GM18508 (cell line): ENCODE measurements at regions not wholly inside any gene's neighbourhood (a gene's known extent, or its start where the extent isn't known, plus 50 kb on each side); places are given as distances from the start of the nearest gene placed in this dataset.

Experiments
- ATAC-seq: cut with Tn5 transposase; IDR thresholded peaks from one replicate; pipeline ENCODE4 v1.9.1; 2021; ENCODE audit warnings: moderate number of reproducible peaks; ENCODE audit not compliant: insufficient read depth, unreplicated experiment

DNA sequence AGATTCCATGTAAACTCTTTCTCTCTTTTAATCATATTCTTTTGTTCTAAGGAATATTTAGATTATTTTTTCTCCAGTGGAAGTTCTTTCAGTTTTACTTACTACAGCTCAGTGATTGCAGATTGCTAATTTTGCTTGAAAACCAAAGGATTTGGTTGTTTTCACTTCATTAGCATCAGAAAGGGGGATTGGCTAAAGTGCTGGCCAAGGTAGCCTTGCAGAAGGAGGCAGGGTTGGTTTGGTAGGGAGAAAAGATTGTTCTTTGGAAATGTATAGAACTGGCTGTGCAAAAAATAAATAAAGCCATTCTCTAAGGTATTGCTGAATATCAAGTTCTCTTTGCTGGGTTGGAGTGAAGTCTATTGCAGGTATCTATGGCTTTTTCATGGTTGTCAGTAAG, 92.6 kb downstream of the FAT3 start:
- no peak for ATAC-seq

GRCh38 chr11:92317721-92318120, 93.1 kb downstream of the FAT3 start:
- no peak for ATAC-seq

GRCh38 chr11:92322225-92322624, 97.6 kb downstream of the FAT3 start:
- ATAC-seq = no peak

GRCh38 chr11:92324890-92325289, 100.3 kb downstream of the FAT3 start:
- no peak for ATAC-seq

DNA sequence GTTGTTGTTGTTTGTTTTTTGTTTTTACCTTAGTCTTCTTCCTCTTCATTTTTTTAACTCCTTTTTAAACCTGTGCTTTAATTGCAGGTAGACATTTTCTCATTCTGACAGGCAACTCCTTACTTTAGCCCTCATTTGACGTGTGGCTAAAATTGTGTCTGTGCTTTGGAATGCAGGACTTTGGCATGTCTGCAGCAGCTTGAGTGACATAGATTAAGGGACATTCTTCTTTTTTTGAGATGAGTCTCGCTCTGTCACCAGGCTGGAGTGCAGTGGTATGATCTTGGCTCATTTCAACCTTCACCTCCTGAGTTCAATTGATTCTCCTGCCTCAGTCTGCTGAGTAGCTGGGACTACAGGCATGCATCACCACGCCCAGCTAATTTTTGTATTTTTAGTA, 100.8 kb downstream of the FAT3 start:
- no peak for ATAC-seq

GRCh38 chr11:92329137-92329536, 104.5 kb downstream of the FAT3 start:
- ATAC-seq = no peak

- ATAC-seq = no peak
Measured at GRCh38 chr11:92329646-92330045, 105.0 kb downstream of the FAT3 start.

- ATAC-seq = no peak
Measured at GRCh38 chr11:92330114-92330513, 105.5 kb downstream of the FAT3 start.

GRCh38 chr11:92332986-92333385, 108.4 kb downstream of the FAT3 start:
- no peak for ATAC-seq

DNA sequence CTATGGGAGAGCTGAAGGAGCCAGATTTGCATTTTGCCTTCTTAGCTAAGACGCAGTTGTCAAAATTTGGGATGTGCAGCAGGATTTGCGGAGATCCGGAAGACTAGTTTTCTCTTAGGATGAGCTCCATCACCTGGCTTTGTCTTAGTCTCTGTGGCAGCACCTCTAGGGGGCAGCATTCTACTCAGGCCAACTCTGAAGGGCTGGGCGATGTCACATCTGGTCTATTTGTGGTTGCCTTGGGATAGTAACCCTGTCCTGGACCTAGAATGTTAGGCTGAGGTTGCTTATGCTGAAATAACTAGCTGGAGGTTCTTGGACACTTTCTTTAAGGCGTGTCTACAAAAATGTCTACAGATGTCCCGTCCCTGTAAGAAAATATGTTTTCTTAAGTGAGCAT, 116.2 kb downstream of the FAT3 start:
- no peak for ATAC-seq

DNA sequence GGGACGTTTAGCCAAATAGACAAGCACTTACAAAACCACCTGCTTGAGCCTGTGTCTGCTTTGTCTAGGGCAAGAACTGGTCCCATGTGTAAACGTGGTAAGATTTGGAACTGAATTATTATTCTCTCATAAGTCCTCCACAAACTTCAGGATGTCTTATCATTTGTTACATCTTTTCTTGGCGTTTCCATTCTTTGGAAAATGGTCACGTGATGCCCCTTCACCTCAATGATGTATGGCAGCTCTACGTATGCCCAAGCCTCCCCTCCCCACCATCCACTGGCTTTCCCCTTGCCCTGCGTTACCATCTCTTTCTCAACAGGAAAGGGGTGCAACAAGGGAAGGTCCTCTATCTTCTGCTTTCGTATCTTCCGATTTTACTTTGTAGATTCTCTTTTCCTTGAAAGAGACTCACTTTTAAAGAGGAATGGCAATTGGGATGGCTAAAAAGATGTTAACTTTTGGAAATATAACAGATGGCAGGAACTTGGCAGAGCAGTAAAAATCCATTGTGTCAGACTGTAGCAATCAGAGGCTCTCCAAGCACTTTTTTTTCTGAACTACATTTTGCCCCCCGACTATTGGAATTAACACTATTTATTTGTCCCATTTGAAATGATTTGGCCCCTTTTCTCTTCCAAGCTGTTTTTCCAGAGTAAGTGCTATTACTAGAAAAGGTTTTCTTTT, 117.6 kb downstream of the FAT3 start:
- ATAC-seq = no peak

GRCh38 chr11:92342886-92343285, 118.3 kb downstream of the FAT3 start:
- no peak for ATAC-seq

GRCh38 chr11:92346220-92346619, 121.6 kb downstream of the FAT3 start:
- no peak for ATAC-seq

- ATAC-seq = no peak
Measured at GRCh38 chr11:92347454-92347853, 122.8 kb downstream of the FAT3 start.

GRCh38 chr11:92349486-92350156, 125.0 kb downstream of the FAT3 start:
- no peak for ATAC-seq

DNA sequence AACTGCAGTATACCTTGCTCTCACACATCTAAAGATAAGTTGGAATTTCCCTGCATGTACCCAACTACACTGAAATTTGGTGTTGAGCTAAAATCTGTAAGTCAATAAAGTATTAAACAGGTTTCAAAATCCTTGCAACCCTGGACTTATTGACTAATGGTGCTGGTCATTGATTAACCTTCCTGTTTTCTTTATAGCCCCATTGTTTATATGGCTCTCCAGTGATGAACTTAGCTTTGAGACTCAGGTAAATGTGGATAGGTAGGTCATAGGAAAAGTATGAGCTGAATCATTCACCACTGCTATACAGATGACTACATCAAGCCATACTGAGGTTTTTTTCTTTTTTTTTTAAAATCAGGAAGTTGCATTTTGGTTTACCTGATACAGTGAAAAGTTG, 132.7 kb downstream of the FAT3 start:
- no peak for ATAC-seq

GRCh38 chr11:92357841-92358240, 133.2 kb downstream of the FAT3 start:
- no peak for ATAC-seq

- ATAC-seq = no peak
Measured at GRCh38 chr11:92361551-92361950, 136.9 kb downstream of the FAT3 start.

GRCh38 chr11:92362989-92363388, 138.4 kb downstream of the FAT3 start:
- ATAC-seq = no peak

- no peak for ATAC-seq
Measured at GRCh38 chr11:92364177-92364576, 139.6 kb downstream of the FAT3 start.

DNA sequence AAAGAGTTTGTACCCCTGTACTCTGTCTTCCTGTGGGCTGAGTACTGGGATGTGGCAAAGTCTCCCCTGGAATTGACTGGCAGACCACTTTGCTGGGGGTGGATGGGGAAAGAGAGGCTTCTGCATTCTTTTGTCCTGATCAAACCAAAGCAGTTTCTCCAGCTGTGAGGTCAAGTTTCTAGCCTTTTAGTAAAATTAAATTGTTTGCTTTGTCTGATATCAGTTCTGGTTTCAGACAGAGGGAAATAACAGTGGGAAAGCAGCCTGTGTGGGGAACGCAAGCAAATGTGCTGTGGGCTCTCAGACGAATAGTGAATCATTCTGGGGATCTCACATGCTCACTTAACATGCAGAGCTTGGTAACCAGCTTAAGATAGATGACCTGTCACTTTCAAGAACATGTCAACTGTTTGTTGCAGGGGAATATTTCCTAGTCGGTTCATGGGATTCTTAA, 151.6 kb downstream of the FAT3 start:
- ATAC-seq = no peak

- no peak for ATAC-seq
Measured at GRCh38 chr11:92376680-92377079, 152.1 kb downstream of the FAT3 start.
